ENCODE measurements at regions not wholly inside any gene's neighbourhood (a gene's known extent, or its start where the extent isn't known, plus 50 kb on each side); places are given as distances from the start of the nearest gene placed in this dataset.

GRCh38 chr18:60445341-60445740 lies 72.8 kb upstream of the MC4R start:
- DNase-seq: no peak

GRCh38 chr18:60446821-60447220 lies 74.2 kb upstream of the MC4R start:
- DNase-seq: peak; percentile 7

GRCh38 chr18:60448487-60449267 lies 76.1 kb upstream of the MC4R start:
- DNase-seq: no peak

GRCh38 chr18:60452421-60452820 lies 79.8 kb upstream of the MC4R start:
- DNase-seq: no peak

GRCh38 chr18:60466677-60467076 lies 94.1 kb upstream of the MC4R start:
- no peak for DNase-seq

GRCh38 chr18:60469387-60470100 lies 97.0 kb upstream of the MC4R start:
- no peak for DNase-seq

GRCh38 chr18:60471652-60472051 lies 99.1 kb upstream of the MC4R start:
- DNase-seq: no peak

GRCh38 chr18:60485201-60485600 lies 112.6 kb upstream of the MC4R start:
- no peak for DNase-seq

- DNase-seq: no peak
These were observed 120.5 kb upstream of the MC4R start for GRCh38 chr18:60493066-60493465.

- DNase-seq: no peak
These were observed 127.1 kb upstream of the MC4R start for GRCh38 chr18:60499675-60500074.

- no peak for DNase-seq
These were observed 128.4 kb upstream of the MC4R start for GRCh38 chr18:60500960-60501359.

- no peak for DNase-seq
These were observed 130.0 kb upstream of the MC4R start for GRCh38 chr18:60502591-60502990.

- DNase-seq: no peak
These were observed 130.6 kb upstream of the MC4R start for GRCh38 chr18:60503199-60503598.

GRCh38 chr18:60506190-60506589 lies 133.6 kb upstream of the MC4R start:
- DNase-seq: no peak

- DNase-seq: peak; percentile 26
These were observed 134.1 kb upstream of the MC4R start for GRCh38 chr18:60506682-60507081.

GRCh38 chr18:60508108-60508507 lies 135.5 kb upstream of the MC4R start:
- DNase-seq: no peak

- no peak for DNase-seq
These were observed 162.0 kb upstream of the MC4R start for GRCh38 chr18:60534538-60534937.

- no peak for DNase-seq
These were observed 164.5 kb upstream of the MC4R start for GRCh38 chr18:60537074-60537473.

GRCh38 chr18:60538891-60539290 lies 166.3 kb upstream of the MC4R start:
- DNase-seq: no peak

- DNase-seq: no peak
These were observed 169.1 kb upstream of the MC4R start for GRCh38 chr18:60541661-60542060.

GRCh38 chr18:60543646-60544045 lies 171.1 kb upstream of the MC4R start:
- no peak for DNase-seq

GRCh38 chr18:60549338-60549960 lies 176.9 kb upstream of the MC4R start:
- peak; percentile 11 for DNase-seq

- no peak for DNase-seq
These were observed 180.4 kb upstream of the MC4R start for GRCh38 chr18:60552948-60553347.

- DNase-seq: no peak
These were observed 182.4 kb upstream of the MC4R start for GRCh38 chr18:60554967-60555366.

Data from hindlimb muscle (tissue), 1 donor.